ENCODE measurements at regions not wholly inside any gene's neighbourhood (a gene's known extent, or its start where the extent isn't known, plus 50 kb on each side); places are given as distances from the start of the nearest gene placed in this dataset.

GRCh38 chr12:123077298-123078119 lies 73.4 kb downstream of the PITPNM2 start:
- no peak for DNase-seq (ENCODE audit: low read depth)

- DNase-seq (ENCODE audit: low read depth), result peak; percentile 34
Measured at GRCh38 chr12:123076604-123077297, 74.1 kb downstream of the PITPNM2 start.

GRCh38 chr12:123075646-123076171 lies 75.2 kb downstream of the PITPNM2 start:
- peak; percentile 45 for DNase-seq (ENCODE audit: low read depth)

GRCh38 chr12:123075087-123075645 lies 75.7 kb downstream of the PITPNM2 start:
- no peak for DNase-seq (ENCODE audit: low read depth)

- DNase-seq (ENCODE audit: low read depth), result no peak
Measured at GRCh38 chr12:123073962-123074801, 76.7 kb downstream of the PITPNM2 start.

GRCh38 chr12:123073292-123073691 lies 77.6 kb downstream of the PITPNM2 start:
- no peak for DNase-seq (ENCODE audit: low read depth)

- DNase-seq (ENCODE audit: low read depth), result no peak
Measured at GRCh38 chr12:123071857-123072256, 79.0 kb downstream of the PITPNM2 start.

GRCh38 chr12:123071099-123071800 lies 79.6 kb downstream of the PITPNM2 start:
- no peak for DNase-seq (ENCODE audit: low read depth)

GRCh38 chr12:123070267-123071081 lies 80.4 kb downstream of the PITPNM2 start:
- DNase-seq (ENCODE audit: low read depth), result no peak

GRCh38 chr12:123069436-123070266 lies 81.2 kb downstream of the PITPNM2 start:
- DNase-seq (ENCODE audit: low read depth), result no peak

- no peak for DNase-seq (ENCODE audit: low read depth)
Measured at GRCh38 chr12:123067654-123068053, 83.2 kb downstream of the PITPNM2 start.

- DNase-seq (ENCODE audit: low read depth), result no peak
Measured at GRCh38 chr12:123066384-123066710, 84.5 kb downstream of the PITPNM2 start.

GRCh38 chr12:123065676-123066383 lies 85.1 kb downstream of the PITPNM2 start:
- no peak for DNase-seq (ENCODE audit: low read depth)

- DNase-seq (ENCODE audit: low read depth), result no peak
Measured at GRCh38 chr12:123064885-123065619, 84.6 kb downstream of the ARL6IP4 start.

GRCh38 chr12:123064366-123064765 lies 83.9 kb downstream of the ARL6IP4 start:
- DNase-seq (ENCODE audit: low read depth), result no peak

GRCh38 chr12:123063535-123063934 lies 83.1 kb downstream of the ARL6IP4 start:
- DNase-seq (ENCODE audit: low read depth), result no peak

- DNase-seq (ENCODE audit: low read depth), result no peak
Measured at GRCh38 chr12:123062681-123063486, 82.4 kb downstream of the ARL6IP4 start.

Measured in stimulated activated CD8-positive, alpha-beta memory T cell treated with anti-CD3 and anti-CD28 coated beads, Interleukin-15, amount 100 ng/mL, for 1 hour (primary cell).